A204.1 (cell line): ENCODE measurements at regions not wholly inside any gene's neighbourhood (a gene's known extent, or its start where the extent isn't known, plus 50 kb on each side); places are given as distances from the start of the nearest gene placed in this dataset.

Experiments used
- FAIRE-seq: peaks from 2 replicates; lab custom pipeline; 2012; peaks lifted over from hg19 to GRCh38; lab: Jason Lieb, UNC

DNA sequence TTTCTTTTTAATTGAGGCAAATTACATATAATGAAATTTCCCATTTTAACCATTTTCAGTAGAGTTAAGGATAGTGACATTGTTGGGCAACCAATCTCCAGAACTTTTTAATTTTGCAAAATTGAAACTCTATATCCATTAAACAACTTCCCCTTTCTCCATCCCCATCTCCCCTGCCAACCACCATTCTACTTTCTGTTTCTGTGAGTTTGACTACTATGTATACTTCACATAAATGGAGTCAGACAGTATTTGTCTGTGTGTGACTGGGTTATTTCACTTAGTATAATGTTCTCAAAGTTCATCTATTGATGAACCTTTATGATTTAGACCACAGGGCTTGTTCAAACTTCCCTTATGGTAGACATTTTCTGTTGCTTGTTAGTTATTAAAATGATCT, 364.5 kb upstream of the MAD2L1 start:
- no peak for FAIRE-seq

GRCh38 chr4:120418146-120418545, 351.5 kb upstream of the MAD2L1 start:
- no peak for FAIRE-seq

DNA sequence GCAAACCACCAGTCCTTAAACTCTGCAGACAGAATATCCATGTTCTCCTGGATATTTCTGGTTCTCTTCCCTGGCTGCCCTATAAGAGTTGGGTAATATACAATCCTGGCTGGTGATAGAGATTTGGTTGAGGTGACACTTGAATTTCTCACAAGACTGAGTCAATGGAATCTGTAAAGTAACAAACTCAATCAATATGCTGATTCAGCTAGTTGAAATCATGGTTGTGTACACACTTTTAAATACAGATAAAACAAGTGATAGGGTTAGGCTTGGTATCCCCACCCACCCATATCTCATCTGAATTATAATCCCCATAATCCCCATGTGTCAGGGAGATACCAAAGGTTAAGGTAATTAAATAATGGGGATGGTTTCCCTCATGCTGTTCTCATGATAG, 349.2 kb upstream of the MAD2L1 start:
- FAIRE-seq: no peak

GRCh38 chr4:120406960-120407359, 340.3 kb upstream of the MAD2L1 start:
- no peak for FAIRE-seq

- FAIRE-seq: no peak
These were observed 336.6 kb upstream of the MAD2L1 start for GRCh38 chr4:120403296-120403695.

DNA sequence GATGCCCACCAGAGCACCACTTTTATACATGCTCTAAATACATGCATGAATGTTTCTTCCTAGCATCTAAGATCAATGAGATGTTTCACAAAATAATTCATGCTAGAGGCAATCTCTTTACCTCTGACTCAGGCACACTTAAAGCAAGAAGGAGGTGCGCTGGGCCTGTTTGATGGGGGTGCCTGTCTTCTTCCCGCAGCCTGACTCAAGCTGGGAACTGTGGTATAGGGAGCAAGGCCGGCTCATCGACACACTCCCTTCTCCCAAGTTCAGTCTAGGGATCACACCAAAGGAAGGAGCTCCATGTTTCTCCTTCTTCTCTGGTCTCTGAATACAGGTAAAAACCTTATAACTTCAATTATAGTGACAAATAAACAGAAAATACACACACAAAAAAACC, 333.8 kb upstream of the MAD2L1 start:
- FAIRE-seq: no peak

DNA sequence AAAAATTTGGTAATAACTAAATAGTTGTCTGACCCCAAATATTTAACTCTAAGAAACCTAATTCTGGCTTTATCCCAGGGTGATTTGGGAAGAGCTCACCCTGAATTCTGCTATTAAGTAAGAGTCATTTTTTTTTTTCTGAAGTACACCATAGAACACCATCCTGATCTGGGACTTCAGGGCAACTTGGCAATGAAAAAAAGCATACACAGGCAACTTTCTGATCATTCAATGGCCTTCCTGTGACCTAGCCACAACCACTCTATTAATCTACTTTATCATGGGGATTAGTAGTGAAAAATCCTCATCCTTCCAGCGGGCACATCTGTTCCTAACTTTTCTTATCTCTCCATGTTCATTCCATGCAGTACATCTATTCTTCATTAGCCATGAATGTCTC, 333.2 kb upstream of the MAD2L1 start:
- no peak for FAIRE-seq

GRCh38 chr4:120395746-120396145, 329.1 kb upstream of the MAD2L1 start:
- FAIRE-seq: no peak

DNA sequence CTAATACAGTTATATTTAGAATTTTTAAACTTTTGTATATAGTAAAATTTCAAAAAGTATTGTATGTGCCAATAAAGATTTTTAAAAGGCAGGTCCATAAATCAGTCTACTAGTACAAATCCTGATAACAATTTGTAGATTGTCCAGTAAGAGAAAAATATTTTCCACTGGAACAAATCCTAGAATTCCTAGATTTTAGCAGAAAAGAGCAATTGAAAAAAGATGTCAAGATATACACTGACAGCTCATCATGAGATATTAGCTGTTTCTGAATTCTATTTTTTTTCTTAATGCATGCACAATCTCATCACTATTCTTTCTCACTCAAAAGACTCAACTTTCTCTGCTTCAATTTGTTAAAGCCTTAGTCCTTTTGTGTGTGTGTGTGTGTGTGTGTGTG, 289.2 kb upstream of the MAD2L1 start:
- FAIRE-seq: no peak

DNA sequence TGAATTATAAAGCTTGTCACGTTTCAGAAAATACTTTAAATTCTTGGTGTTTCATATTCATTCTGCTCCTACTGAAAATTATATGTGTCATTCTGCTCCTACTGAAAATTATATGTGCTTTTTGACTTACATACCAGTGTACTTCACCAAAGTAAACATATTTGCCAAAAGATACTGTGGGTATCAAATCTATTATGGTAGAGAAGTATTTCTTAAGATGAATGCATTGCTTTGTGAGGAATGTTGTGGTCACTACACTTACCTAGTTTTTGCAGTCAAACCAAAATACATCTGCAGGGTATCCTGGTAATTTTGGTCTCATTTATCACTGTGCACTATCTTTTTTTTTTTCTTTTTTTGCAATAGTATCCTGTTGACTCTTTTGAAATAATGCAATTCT, 287.7 kb upstream of the MAD2L1 start:
- no peak for FAIRE-seq

GRCh38 chr4:120353235-120353634, 286.6 kb upstream of the MAD2L1 start:
- no peak for FAIRE-seq

DNA sequence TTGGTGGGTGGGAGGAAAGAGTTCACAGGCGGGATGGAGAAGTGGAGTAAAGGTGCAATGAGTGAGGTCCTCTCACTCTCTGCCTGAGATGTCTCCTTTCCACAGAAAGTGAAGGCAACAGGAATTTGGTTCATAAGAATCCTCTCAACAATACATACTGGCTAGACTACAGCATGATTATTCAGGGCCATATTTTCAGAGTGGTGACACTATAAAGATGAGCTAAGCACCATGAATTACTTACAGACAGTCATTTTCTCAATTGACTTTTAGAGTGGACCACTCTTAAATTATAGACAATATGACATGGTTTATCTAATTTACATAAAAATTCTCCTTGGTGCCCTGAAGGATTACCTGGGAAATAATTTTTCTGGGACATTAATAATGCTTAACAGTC, 286.1 kb upstream of the MAD2L1 start:
- FAIRE-seq: no peak

- FAIRE-seq: no peak
These were observed 282.3 kb upstream of the MAD2L1 start for GRCh38 chr4:120348948-120349347.

- FAIRE-seq: no peak
These were observed 281.9 kb upstream of the MAD2L1 start for GRCh38 chr4:120348521-120348920.

- FAIRE-seq: no peak
These were observed 265.1 kb upstream of the MAD2L1 start for GRCh38 chr4:120331486-120332370.

GRCh38 chr4:120329386-120329785, 262.7 kb upstream of the MAD2L1 start:
- FAIRE-seq: no peak

GRCh38 chr4:120327276-120327675, 260.6 kb upstream of the MAD2L1 start:
- no peak for FAIRE-seq

DNA sequence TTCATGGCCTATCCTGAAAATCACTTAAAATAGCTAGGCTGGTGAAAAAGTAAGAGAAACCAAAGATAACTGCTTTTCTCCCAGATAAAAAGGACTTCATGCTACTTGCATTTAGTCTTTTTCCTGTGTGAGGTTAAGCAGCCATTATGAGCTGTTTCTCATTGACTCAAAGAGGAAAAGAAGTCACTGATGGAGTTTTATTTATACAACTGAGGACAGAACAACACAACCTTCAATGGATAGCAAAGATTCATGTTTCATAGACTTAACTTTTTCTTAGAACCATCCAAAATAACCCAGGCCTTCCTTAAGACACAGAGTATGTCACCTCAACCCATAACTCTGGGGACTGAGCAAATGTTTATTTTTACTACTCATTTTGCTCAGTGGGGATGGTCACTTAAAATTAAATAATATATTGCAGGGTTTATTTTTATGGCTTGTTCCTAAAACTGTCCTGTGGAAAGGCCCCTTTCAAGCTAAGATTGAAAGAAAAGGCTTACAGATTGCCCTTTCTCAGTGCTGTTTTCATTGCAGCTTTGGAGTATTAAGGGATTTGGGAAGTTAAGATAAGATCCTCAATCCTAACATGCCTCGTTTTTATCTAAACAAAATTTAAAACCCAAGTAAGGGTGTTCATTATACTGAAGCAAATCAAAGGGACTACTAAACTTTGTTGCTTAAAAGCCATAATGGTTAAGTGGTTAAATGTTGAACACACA, 252.6 kb upstream of the MAD2L1 start:
- FAIRE-seq: no peak

DNA sequence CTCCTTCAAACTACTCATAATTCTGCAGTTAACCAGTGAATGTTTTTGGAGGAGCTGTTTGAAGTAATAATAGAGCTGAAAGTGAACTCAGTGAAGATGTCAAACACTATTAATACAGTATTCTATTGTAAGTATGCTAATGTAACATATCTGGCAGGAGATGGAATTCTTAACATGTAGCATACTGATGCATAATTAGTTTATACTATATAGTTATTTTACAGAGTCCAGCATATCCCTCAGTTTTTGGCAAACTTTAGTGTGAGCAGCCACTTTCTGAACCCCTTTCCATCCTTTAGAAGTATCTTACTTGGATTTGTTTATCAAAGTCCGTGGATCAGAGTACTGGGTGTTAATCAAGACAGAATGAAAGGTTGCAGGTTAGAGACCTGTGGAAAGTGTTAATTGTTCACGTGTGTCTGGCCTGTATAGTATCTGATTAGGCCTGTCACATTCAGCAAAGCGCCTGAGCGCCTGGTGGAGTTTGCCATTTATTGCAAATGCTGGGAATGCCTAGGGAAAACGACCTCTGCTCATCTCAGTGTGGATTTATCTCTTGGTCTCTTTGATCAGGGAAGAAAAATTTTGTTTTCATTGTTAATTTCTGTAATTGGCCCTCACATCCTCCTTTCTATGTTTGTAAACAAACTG, 251.7 kb upstream of the MAD2L1 start:
- FAIRE-seq: no peak

- no peak for FAIRE-seq
These were observed 251.1 kb upstream of the MAD2L1 start for GRCh38 chr4:120317713-120318112.

DNA sequence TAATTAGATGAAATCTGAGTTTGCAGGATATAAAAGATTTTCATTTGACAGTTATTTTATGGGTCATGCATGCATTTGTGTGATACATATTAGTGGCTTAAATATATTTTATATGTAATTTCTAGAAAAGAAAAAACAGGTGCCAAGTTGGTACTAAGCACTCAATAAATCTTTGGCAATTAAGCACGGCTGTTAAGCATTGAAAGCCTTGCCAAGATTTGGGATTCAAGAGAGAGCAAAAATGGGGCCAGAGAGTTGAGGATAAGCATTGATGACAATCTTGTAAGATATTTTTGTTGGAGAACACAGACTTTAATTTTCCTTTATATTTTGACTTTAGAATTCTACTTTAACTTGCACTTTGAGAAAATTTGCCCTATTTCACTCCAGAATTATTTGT, 249.8 kb upstream of the MAD2L1 start:
- no peak for FAIRE-seq

GRCh38 chr4:120314969-120315368, 248.3 kb upstream of the MAD2L1 start:
- no peak for FAIRE-seq

DNA sequence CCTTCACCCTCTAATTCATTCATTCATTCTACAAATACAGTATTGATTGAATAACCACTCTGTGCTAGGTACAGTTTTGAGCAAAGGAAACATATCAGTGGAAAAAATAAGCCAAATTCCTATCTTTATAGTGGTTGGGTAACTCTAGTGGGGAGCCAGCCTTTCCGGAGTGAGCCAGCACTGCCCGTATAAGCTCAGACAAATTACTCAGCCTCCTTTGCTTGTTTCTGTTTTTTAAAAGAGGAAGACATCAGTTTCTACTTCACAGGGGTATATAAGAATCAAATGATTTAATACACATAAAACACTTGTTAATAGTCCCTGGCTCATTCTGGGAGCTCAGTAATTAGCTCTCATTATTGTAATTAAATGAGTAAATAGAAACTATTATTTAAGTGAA, 238.2 kb upstream of the MAD2L1 start:
- FAIRE-seq: no peak
